GM20000 (cell line): ENCODE measurements at regions not wholly inside any gene's neighbourhood (a gene's known extent, or its start where the extent isn't known, plus 50 kb on each side); places are given as distances from the start of the nearest gene placed in this dataset.

ENCODE experiments used
- DNase-seq: peaks from one replicate; pipeline ENCODE4 v3.0.0; 2012; ENCODE audit warnings: low spot score
- CTCF ChIP-seq: IDR thresholded peaks from 2 replicates; pipeline ENCODE4 v1.5.1; 2012; ENCODE audit warnings: mild to moderate bottlenecking, control low read depth; ENCODE audit errors: extremely low read depth, missing control alignments

GRCh38 chr21:38643404-38644023 lies 145.2 kb upstream of the ERG start:
- no peak for DNase-seq

GRCh38 chr21:38645282-38645681 lies 147.0 kb upstream of the ERG start:
- DNase-seq, result no peak
- no peak for TF ChIP-seq CTCF

More at GRCh38 chr21:38643404-38644023, 145.2 kb upstream of the ERG start:
- TF ChIP-seq CTCF, result no peak

GRCh38 chr21:38646213-38646837 lies 148.0 kb upstream of the ERG start:
- TF ChIP-seq CTCF, result no peak
- no peak for DNase-seq

- no peak for TF ChIP-seq CTCF
- no peak for DNase-seq
These were observed 150.8 kb upstream of the ERG start for GRCh38 chr21:38649120-38649519.

GRCh38 chr21:38651570-38651969 lies 153.3 kb upstream of the ERG start:
- TF ChIP-seq CTCF, result no peak

GRCh38 chr21:38652396-38652795 lies 153.3 kb upstream of the ETS2 start:
- no peak for TF ChIP-seq CTCF
- no peak for DNase-seq

More at GRCh38 chr21:38651570-38651969, 153.3 kb upstream of the ERG start:
- no peak for DNase-seq

GRCh38 chr21:38654580-38654979 lies 151.1 kb upstream of the ETS2 start:
- no peak for TF ChIP-seq CTCF

More at GRCh38 chr21:38654580-38654979, 151.1 kb upstream of the ETS2 start:
- DNase-seq, result no peak
